HEK293T (cell line): ENCODE measurements at regions not wholly inside any gene's neighbourhood (a gene's known extent, or its start where the extent isn't known, plus 50 kb on each side); places are given as distances from the start of the nearest gene placed in this dataset.
"Not testable (repeated sequence)": the region's sequence is repeated elsewhere in the genome, so short reads cannot be mapped to it uniquely, and the experiment has no call there.

Experiments
- CTCF ChIA-PET: fragments of 350-600 bp; formaldehyde crosslinking; extraction: SDS; loops from one replicate; lab custom pipeline; 2021; ENCODE audit warnings: antibody characterized with exemption, inconsistent platforms; lab: Yijun Ruan, JAX
- POLR2A ChIA-PET: fragments of 350-600 bp; formaldehyde crosslinking; extraction: SDS; loops from one replicate; lab custom pipeline; 2020; ENCODE audit warnings: antibody characterized with exemption, inconsistent platforms; lab: Yijun Ruan, JAX
- DNase-seq: peaks from one replicate; pipeline ENCODE4 v3.0.0; 2012; ENCODE audit warnings: mixed read lengths; ENCODE audit errors: extremely low spot score
- ARNT ChIP-seq: fragments of 450-650 bp; IDR thresholded peaks from 2 replicates; pipeline ENCODE4 v1.6.1; 2017; ENCODE audit warnings: mild to moderate bottlenecking
- BHLHE40 ChIP-seq: fragments of 450-650 bp; IDR thresholded peaks from 2 replicates; pipeline ENCODE4 v1.6.1; 2016; ENCODE audit warnings: mild to moderate bottlenecking, moderate library complexity, borderline replicate concordance
- CTBP1 ChIP-seq: fragments of 450-650 bp; IDR thresholded peaks from 2 replicates; pipeline ENCODE4 v1.6.1; 2016; ENCODE audit warnings: borderline replicate concordance
- ELF4 ChIP-seq: fragments of 450-650 bp; IDR thresholded peaks from 2 replicates; pipeline ENCODE4 v1.6.1; 2017; ENCODE audit warnings: antibody characterized with exemption
- FOXA1 ChIP-seq: fragments of 450-650 bp; IDR thresholded peaks from 2 replicates; pipeline ENCODE4 v1.6.1; 2016; ENCODE audit warnings: mild to moderate bottlenecking
- FOXK2 ChIP-seq: fragments of 450-650 bp; IDR thresholded peaks from 2 replicates; pipeline ENCODE4 v1.6.1; 2016; ENCODE audit warnings: mild to moderate bottlenecking
- FOXM1 ChIP-seq: fragments of 450-650 bp; IDR thresholded peaks from 2 replicates; pipeline ENCODE4 v1.6.1; 2017; ENCODE audit warnings: mild to moderate bottlenecking, borderline replicate concordance
- HDGF ChIP-seq: fragments of 450-650 bp; IDR thresholded peaks from 2 replicates; pipeline ENCODE4 v1.6.1; 2017; ENCODE audit warnings: antibody characterized with exemption, borderline replicate concordance
- L3MBTL2 ChIP-seq: fragments of 450-650 bp; conservative IDR thresholded peaks from 2 replicates; pipeline ENCODE4 v1.6.1; 2016; ENCODE audit warnings: mild to moderate bottlenecking
- LEF1 ChIP-seq: fragments of 450-650 bp; IDR thresholded peaks from 2 replicates; pipeline ENCODE4 v1.6.1; 2017; ENCODE audit warnings: mild to moderate bottlenecking, borderline replicate concordance
- NFRKB ChIP-seq: fragments of 450-650 bp; IDR thresholded peaks from 2 replicates; pipeline ENCODE4 v1.6.1; 2016; ENCODE audit warnings: mild to moderate bottlenecking, moderate library complexity
- PKNOX1 ChIP-seq: fragments of 450-650 bp; IDR thresholded peaks from 2 replicates; pipeline ENCODE4 v1.6.1; 2016
- SP1 ChIP-seq: fragments of 450-650 bp; IDR thresholded peaks from 2 replicates; pipeline ENCODE4 v1.6.1; 2017
- SUZ12 ChIP-seq: fragments of 450-650 bp; IDR thresholded peaks from 2 replicates; pipeline ENCODE4 v1.6.1; 2016; ENCODE audit warnings: mild to moderate bottlenecking
- TARDBP ChIP-seq: fragments of 450-650 bp; IDR thresholded peaks from 2 replicates; pipeline ENCODE4 v1.6.1; 2016
- ZNF384 ChIP-seq: fragments of 450-650 bp; IDR thresholded peaks from 2 replicates; pipeline ENCODE4 v1.6.1; 2016

GRCh38 chr9:82829818-82830217 is 233.1 kb downstream of the RASEF start:
- POLR2A ChIA-PET: no interaction called here
- CTCF ChIA-PET: no interaction called here
- TF ChIP-seq FOXK2: no peak
- TF ChIP-seq CTBP1: peak; percentile 78; the same call in 1 of the 2 replicates
- no peak for TF ChIP-seq BHLHE40
- TF ChIP-seq NFRKB: no peak
- no peak for TF ChIP-seq L3MBTL2
- peak; percentile 96 for TF ChIP-seq PKNOX1
- TF ChIP-seq FOXA1: peak; percentile 79; the same call in 1 of the 2 replicates
- TF ChIP-seq ARNT: peak; percentile 90
- peak; percentile 16 for DNase-seq

- POLR2A ChIA-PET: no interaction called here
- CTCF ChIA-PET: no interaction called here
- DNase-seq: no peak
- TF ChIP-seq FOXK2 (no peak), HDGF (no peak), NFRKB (no peak), ELF4 (no peak), TARDBP (no peak), BHLHE40 (no peak), FOXM1 (no peak), SUZ12 (no peak), SP1 (no peak)
These were observed 197.4 kb downstream of the RASEF start for GRCh38 chr9:82865524-82865923.

- CTCF ChIA-PET: no interaction called here
- no peak for DNase-seq
- POLR2A ChIA-PET: no interaction called here
- TF ChIP-seq FOXK2 (no peak), BHLHE40 (no peak), HDGF (no peak), L3MBTL2 (no peak), NFRKB (no peak), SUZ12 (no peak), SP1 (no peak), TARDBP (no peak), PKNOX1 (no peak), CTBP1 (no peak), ARNT (no peak), ELF4 (no peak), LEF1 (no peak), FOXM1 (no peak), FOXA1 (no peak), ZNF384 (no peak)
These were observed 182.4 kb downstream of the RASEF start for GRCh38 chr9:82880336-82881050.

- TF ChIP-seq FOXK2: no peak
- no peak for TF ChIP-seq BHLHE40
- no peak for TF ChIP-seq HDGF
- no peak for TF ChIP-seq TARDBP
- TF ChIP-seq NFRKB: no peak
- no peak for TF ChIP-seq L3MBTL2
- TF ChIP-seq LEF1: no peak
- TF ChIP-seq ELF4: no peak
- TF ChIP-seq SUZ12: no peak
- TF ChIP-seq CTBP1: no peak
- TF ChIP-seq FOXM1: no peak
- no peak for TF ChIP-seq ARNT
- TF ChIP-seq FOXA1: no peak
- TF ChIP-seq PKNOX1: no peak
- TF ChIP-seq SP1: no peak
- ChIA-PET POLR2A (no interaction called here), CTCF (no interaction called here)
- no peak for DNase-seq
These were observed 180.8 kb downstream of the RASEF start for GRCh38 chr9:82882138-82882537.

- POLR2A ChIA-PET: no interaction called here
- CTCF ChIA-PET: no interaction called here
- TF ChIP-seq ZNF384: no peak
- TF ChIP-seq SUZ12: no peak
- TF ChIP-seq FOXA1: no peak
- DNase-seq: no peak
These were observed 180.2 kb downstream of the RASEF start for GRCh38 chr9:82882748-82883147.

GRCh38 chr9:82883436-82883835 is 179.5 kb downstream of the RASEF start:
- no peak for TF ChIP-seq TARDBP
- TF ChIP-seq SP1: no peak
- TF ChIP-seq ZNF384: no peak
- no peak for TF ChIP-seq LEF1
- no peak for TF ChIP-seq ARNT
- TF ChIP-seq FOXA1: no peak
- TF ChIP-seq NFRKB: no peak
- no peak for TF ChIP-seq SUZ12
- TF ChIP-seq BHLHE40: no peak
- no peak for DNase-seq
- ChIA-PET CTCF (no interaction called here), POLR2A (no interaction called here)

GRCh38 chr9:82883974-82884373 is 179.0 kb downstream of the RASEF start:
- POLR2A ChIA-PET, CTCF ChIA-PET, DNase-seq: not testable (repeated sequence)
